ENCODE measurements at regions not wholly inside any gene's neighbourhood (a gene's known extent, or its start where the extent isn't known, plus 50 kb on each side); places are given as distances from the start of the nearest gene placed in this dataset.

GRCh38 chr7:18356191-18356645 is 139.3 kb upstream of the HDAC9 start:
- DNase-seq (ENCODE audit: low read depth, low spot score), result no peak

DNA sequence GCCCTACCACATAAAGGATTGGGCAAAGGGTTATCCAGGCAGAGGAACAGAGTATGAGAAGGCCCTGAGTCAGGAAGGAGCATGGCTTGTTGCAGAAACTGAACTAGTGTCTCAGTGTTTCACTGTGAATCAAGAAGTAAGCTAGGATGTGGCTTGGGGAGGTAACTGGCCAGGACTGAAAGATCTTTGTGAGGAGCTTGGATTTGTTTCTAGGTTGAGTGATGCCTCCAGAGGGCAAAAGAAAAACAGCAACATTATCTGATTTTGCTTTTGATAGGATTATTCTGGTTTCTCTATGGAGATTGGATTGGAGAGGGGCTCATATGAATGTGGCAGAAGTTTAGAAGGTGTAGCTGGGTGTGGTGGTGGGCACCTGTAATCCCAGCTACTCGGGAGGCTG is 137.9 kb upstream of the HDAC9 start:
- DNase-seq (ENCODE audit: low read depth, low spot score), result no peak

- no peak for DNase-seq (ENCODE audit: low read depth, low spot score)
These were observed 133.8 kb upstream of the HDAC9 start for GRCh38 chr7:18361756-18362155.

GRCh38 chr7:18363751-18364380 is 131.7 kb upstream of the HDAC9 start:
- no peak for DNase-seq (ENCODE audit: low read depth, low spot score)

- no peak for DNase-seq (ENCODE audit: low read depth, low spot score)
These were observed 131.2 kb upstream of the HDAC9 start for GRCh38 chr7:18364396-18364795.

DNA sequence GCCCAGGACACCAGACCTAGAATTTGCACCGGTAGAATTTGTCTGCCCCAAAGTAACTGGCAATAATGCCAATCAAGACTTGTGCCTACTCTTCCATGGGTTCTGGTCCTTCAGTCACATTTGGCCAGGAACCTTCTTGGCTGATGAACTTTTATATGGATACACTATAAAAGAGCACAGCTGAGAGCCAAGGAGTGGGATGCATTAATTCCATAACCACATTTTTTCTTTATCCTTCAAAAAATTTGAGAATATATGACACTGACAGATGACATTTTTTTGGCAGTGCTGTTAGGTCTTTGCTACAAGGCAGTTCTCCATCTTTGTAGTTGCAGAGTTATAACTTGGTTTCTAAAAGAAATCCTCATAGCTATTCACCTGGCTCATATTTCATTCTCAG is 129.2 kb upstream of the HDAC9 start:
- no peak for DNase-seq (ENCODE audit: low read depth, low spot score)

DNA sequence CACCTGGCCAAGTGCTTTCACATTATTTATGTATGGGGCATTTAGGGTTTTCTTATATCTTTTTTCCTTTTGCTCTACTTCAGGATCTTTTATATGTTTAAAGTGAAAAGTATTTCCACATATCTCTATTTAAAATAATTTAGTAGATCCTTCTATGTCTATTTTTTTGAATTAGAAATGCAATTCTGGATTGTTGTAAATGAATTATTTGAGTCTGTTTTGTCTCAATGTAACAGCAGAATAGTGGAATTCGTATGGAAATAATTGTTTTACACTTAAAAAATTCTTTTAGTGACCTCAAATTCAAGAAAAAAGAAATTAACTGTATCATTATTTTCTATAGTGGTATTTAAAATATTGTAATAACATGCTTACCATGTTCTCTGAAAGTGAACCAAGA is 126.5 kb upstream of the HDAC9 start:
- no peak for DNase-seq (ENCODE audit: low read depth, low spot score)

GRCh38 chr7:18370633-18371032 is 124.9 kb upstream of the HDAC9 start:
- no peak for DNase-seq (ENCODE audit: low read depth, low spot score)

DNA sequence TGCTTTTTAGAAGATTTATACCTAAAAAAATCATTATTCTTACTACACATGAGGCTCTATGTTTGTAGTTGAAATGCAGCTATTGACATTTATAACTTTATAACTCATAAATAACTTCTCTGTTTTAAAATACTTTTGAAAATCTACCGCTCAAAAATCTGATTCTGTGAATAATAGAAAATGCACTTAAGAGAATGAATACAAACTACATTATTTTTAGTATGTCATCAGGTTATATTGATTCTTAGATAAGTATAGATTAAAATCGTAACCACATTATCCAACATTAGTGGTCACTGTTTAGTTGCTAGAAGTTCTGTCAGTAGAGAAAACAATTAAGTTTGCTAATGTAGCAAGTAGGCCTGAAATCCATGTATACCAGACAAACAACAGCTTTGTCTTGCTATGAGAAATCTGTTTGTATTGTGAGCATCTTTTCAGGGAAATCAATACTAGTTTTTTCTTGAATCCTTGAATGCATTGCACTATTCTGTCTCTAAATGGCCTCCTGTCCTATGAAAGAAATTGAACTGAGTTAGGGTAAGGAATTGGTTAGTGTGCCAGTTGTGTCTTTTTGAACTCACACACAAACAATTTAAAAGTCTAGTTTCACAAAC is 116.5 kb upstream of the HDAC9 start:
- no peak for DNase-seq (ENCODE audit: low read depth, low spot score)

- DNase-seq (ENCODE audit: low read depth, low spot score), result no peak
These were observed 110.9 kb upstream of the HDAC9 start for GRCh38 chr7:18384491-18385143.

GRCh38 chr7:18386607-18387006 is 108.9 kb upstream of the HDAC9 start:
- DNase-seq (ENCODE audit: low read depth, low spot score), result no peak

DNA sequence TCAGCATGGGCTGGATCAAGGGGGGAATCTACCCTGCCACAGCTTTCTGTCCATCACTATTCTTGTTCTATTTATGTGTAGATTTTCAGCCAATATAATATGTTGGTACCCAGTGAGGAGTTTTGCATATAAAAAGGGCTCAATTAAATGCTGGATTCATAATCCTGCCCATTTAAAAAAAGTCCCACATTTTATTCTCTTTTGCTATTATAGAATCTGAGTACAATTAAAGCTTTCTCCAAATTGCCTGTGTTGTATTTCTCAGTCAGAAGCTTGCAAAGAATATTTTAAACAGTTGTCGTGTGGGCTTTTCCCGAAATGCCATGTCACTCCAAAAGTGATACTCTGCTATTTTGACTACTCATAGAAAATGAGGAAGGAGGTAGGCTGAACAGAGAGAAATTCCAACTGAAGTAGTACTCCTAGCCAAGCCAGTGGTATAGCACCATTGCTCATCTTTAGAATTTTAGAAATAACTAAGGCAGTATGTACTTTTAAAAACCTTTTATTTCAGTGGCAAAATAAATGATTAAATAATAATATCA is 108.3 kb upstream of the HDAC9 start:
- DNase-seq (ENCODE audit: low read depth, low spot score), result no peak

GRCh38 chr7:18390535-18390907 is 105.0 kb upstream of the HDAC9 start:
- no peak for DNase-seq (ENCODE audit: low read depth, low spot score)

GRCh38 chr7:18393465-18394118 is 102.0 kb upstream of the HDAC9 start:
- no peak for DNase-seq (ENCODE audit: low read depth, low spot score)

DNA sequence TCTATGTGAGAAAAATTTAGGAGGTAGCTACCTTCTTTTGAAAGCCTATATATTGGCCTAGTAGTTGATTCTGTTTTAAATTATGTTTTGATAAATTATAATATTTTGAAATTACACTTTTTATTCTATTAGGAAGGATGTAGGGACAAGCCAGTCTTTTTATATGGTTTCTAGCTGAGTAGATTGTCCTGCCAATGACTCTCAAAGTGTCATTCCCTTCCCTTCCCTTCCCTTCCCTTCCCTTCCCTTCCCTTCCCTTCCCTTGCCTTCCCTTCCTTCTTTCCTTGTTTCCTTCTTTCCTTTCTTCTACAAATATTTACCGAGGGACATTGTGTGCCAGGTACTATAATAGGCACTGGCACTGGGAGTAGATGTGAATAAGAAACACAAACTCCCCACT is 99.7 kb upstream of the HDAC9 start:
- DNase-seq (ENCODE audit: low read depth, low spot score), result no peak

GRCh38 chr7:18396953-18397352 is 98.6 kb upstream of the HDAC9 start:
- DNase-seq (ENCODE audit: low read depth, low spot score), result no peak

DNA sequence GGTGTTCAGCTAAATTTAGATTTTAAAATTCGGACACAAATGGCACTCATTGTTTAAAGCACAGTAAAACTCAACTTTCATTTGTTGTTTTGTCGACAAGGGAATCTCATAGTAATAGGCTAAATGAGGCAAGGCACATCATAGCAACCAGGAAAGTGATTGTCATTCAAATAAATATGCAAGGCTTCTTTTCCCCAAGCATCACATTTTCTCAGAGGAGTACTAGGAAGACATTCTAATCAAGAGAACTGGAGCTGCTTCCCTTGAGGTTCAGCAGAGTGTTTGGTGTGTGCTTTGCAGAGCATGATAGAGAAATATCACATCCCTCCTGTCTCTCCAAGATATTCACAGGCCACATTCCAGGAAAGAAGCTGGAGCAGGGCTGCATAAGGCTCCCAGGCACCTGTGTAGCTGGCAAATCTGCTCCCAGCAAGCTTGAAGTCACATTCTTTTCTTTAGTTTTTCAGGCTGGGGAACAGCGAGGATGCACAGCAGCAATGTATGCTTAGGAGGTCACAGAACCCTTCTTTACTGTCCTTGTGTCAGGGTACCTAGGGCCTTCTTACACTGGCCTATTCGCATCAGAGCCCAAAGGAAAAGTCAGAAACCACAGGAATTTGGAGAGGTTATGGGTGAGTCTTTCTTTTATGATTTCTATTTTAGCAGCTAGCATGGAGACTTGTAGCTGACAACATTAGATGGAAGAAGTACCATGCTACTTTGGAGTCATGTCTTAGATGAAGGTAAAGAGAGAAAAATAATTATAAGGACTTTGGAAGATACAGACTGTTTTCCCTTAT is 95.9 kb upstream of the HDAC9 start:
- DNase-seq (ENCODE audit: low read depth, low spot score), result no peak

DNA sequence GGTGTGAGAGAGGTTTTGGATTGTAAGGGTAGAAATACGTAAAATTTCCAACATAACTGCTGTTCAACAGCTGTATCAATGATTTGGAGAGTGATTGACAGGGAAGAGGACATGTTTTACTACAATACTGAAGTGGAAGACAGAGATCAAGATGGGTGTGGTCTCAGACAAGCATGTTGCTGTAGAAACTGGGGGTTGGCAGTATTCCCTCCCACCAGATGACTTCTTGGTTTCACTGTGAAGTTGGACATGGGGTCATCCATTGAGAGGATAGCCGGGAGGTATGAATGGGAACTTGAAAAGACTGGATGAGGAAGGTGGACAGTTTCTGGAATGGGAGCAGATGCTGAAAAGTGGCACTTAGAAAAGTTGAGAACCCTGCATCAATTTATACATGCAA is 95.3 kb upstream of the HDAC9 start:
- DNase-seq (ENCODE audit: low read depth, low spot score), result no peak

- DNase-seq (ENCODE audit: low read depth, low spot score), result no peak
These were observed 94.8 kb upstream of the HDAC9 start for GRCh38 chr7:18400726-18401125.

GRCh38 chr7:18401757-18402156 is 93.8 kb upstream of the HDAC9 start:
- DNase-seq (ENCODE audit: low read depth, low spot score), result no peak

GRCh38 chr7:18402488-18403183 is 92.9 kb upstream of the HDAC9 start:
- no peak for DNase-seq (ENCODE audit: low read depth, low spot score)
